ENCODE measurements at regions not wholly inside any gene's neighbourhood (a gene's known extent, or its start where the extent isn't known, plus 50 kb on each side); places are given as distances from the start of the nearest gene placed in this dataset.

- no peak for TF ChIP-seq CTCF (IDR thresholded peaks at IDR 0.05)
- TF ChIP-seq, protein P1, sequence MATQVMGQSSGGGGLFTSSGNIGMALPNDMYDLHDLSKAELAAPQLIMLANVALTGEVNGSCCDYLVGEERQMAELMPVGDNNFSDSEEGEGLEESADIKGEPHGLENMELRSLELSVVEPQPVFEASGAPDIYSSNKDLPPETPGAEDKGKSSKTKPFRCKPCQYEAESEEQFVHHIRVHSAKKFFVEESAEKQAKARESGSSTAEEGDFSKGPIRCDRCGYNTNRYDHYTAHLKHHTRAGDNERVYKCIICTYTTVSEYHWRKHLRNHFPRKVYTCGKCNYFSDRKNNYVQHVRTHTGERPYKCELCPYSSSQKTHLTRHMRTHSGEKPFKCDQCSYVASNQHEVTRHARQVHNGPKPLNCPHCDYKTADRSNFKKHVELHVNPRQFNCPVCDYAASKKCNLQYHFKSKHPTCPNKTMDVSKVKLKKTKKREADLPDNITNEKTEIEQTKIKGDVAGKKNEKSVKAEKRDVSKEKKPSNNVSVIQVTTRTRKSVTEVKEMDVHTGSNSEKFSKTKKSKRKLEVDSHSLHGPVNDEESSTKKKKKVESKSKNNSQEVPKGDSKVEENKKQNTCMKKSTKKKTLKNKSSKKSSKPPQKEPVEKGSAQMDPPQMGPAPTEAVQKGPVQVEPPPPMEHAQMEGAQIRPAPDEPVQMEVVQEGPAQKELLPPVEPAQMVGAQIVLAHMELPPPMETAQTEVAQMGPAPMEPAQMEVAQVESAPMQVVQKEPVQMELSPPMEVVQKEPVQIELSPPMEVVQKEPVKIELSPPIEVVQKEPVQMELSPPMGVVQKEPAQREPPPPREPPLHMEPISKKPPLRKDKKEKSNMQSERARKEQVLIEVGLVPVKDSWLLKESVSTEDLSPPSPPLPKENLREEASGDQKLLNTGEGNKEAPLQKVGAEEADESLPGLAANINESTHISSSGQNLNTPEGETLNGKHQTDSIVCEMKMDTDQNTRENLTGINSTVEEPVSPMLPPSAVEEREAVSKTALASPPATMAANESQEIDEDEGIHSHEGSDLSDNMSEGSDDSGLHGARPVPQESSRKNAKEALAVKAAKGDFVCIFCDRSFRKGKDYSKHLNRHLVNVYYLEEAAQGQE (IDR thresholded peaks at IDR 0.05; ENCODE audit: low read depth, low read length): no peak
- TF ChIP-seq RFX5 (IDR thresholded peaks at IDR 0.05; ENCODE audit: low read length): no peak
- no peak for TF ChIP-seq MXI1 (IDR thresholded peaks at IDR 0.05; ENCODE audit: low read depth, low read length)
- no peak for TF ChIP-seq FOXM1 (IDR thresholded peaks at IDR 0.05; ENCODE audit: low read depth)
These were observed 289.2 kb upstream of the DMRT1 start for GRCh38 chr9:551986-552929.

Measured in SK-N-SH (cell line).